ENCODE measurements at regions not wholly inside any gene's neighbourhood (a gene's known extent, or its start where the extent isn't known, plus 50 kb on each side); places are given as distances from the start of the nearest gene placed in this dataset.

GRCh38 chr4:149955780-149956390 is 122.4 kb upstream of the DCLK2 start:
- DNase-seq, result no peak
- no peaks in the 10 kb centered on the region for H3K27me3 ChIP-seq
- no peak overlapping the region for H3K27ac ChIP-seq
- no peaks in the 10 kb centered on the region for H3K4me1 ChIP-seq
- H3K9ac ChIP-seq (ENCODE audit: low read depth in 2 of 2, low read length in 2 of 2), result no peak overlapping the region
- no peak for TF ChIP-seq CTCF (IDR thresholded peaks at IDR 0.05)
- no peaks in the 10 kb centered on the region for H3K36me3 ChIP-seq
- intact Hi-C loops (cut with DNase I), result no loop called here
- H3K9me3 ChIP-seq, result no peaks in the 10 kb centered on the region
- H3K4me3 ChIP-seq, result no peak overlapping the region

GRCh38 chr4:149956678-149957077 is 121.6 kb upstream of the DCLK2 start:
- Histone ChIP-seq H3K9me3 (no peaks in the 10 kb centered on the region), H3K9ac (ENCODE audit: low read depth in 2 of 2, low read length in 2 of 2) (no peak overlapping the region), H3K27ac (no peak overlapping the region), H3K4me3 (no peak overlapping the region), H3K36me3 (no peaks in the 10 kb centered on the region), H3K4me1 (no peaks in the 10 kb centered on the region), H3K27me3 (no peaks in the 10 kb centered on the region)
- intact Hi-C loops (cut with DNase I), result no loop called here
- DNase-seq, result no peak
- TF ChIP-seq CTCF (IDR thresholded peaks at IDR 0.05), result no peak

GRCh38 chr4:149961876-149962597 is 116.2 kb upstream of the DCLK2 start:
- no peak overlapping the region for H3K9ac ChIP-seq (ENCODE audit: low read depth in 2 of 2, low read length in 2 of 2)
- H3K4me1 ChIP-seq, result no peaks in the 10 kb centered on the region
- H3K27ac ChIP-seq, result peak overlapping the region; percentile 58
- TF ChIP-seq CTCF (IDR thresholded peaks at IDR 0.05), result no peak
- no peaks in the 10 kb centered on the region for H3K27me3 ChIP-seq
- peak overlapping the region; percentile 17 for H3K4me3 ChIP-seq
- H3K36me3 ChIP-seq, result no peaks in the 10 kb centered on the region
- H3K9me3 ChIP-seq, result no peaks in the 10 kb centered on the region
- intact Hi-C loops (cut with DNase I), result no loop called here
- peak; percentile 38 for DNase-seq

- Histone ChIP-seq H3K36me3 (no peaks in the 10 kb centered on the region), H3K9ac (ENCODE audit: low read depth in 2 of 2, low read length in 2 of 2) (no peak overlapping the region), H3K4me1 (no peaks in the 10 kb centered on the region), H3K27ac (peak overlapping the region; percentile 37), H3K9me3 (no peaks in the 10 kb centered on the region), H3K4me3 (peak overlapping the region; percentile 17), H3K27me3 (no peaks in the 10 kb centered on the region)
- DNase-seq, result no peak
- intact Hi-C loops (cut with DNase I), result no loop called here
- no peak for TF ChIP-seq CTCF (IDR thresholded peaks at IDR 0.05)
Observed at GRCh38 chr4:149964001-149964796, 114.0 kb upstream of the DCLK2 start.

GRCh38 chr4:149965206-149965605 is 113.0 kb upstream of the DCLK2 start:
- Histone ChIP-seq H3K4me1 (no peaks in the 10 kb centered on the region), H3K4me3 (no peak overlapping the region), H3K27ac (no peak overlapping the region), H3K36me3 (no peaks in the 10 kb centered on the region), H3K9me3 (no peaks in the 10 kb centered on the region), H3K9ac (ENCODE audit: low read depth in 2 of 2, low read length in 2 of 2) (no peak overlapping the region), H3K27me3 (no peaks in the 10 kb centered on the region)
- no peak for TF ChIP-seq CTCF (IDR thresholded peaks at IDR 0.05)
- intact Hi-C loops (cut with DNase I), result no loop called here
- DNase-seq, result no peak
